IPS-18a (cell line): ENCODE measurements at regions not wholly inside any gene's neighbourhood (a gene's known extent, or its start where the extent isn't known, plus 50 kb on each side); places are given as distances from the start of the nearest gene placed in this dataset.
"Not testable (repeated sequence)": the region's sequence is repeated elsewhere in the genome, so short reads cannot be mapped to it uniquely, and the experiment has no call there.

ENCODE experiments used
- H3K27ac ChIP-seq: one replicate; pipeline ENCODE4 v1.5.1; 2013; ENCODE audit warnings: low read length
- H3K27me3 ChIP-seq: one replicate; pipeline ENCODE4 v1.6.1; 2013; ENCODE audit warnings: mild to moderate bottlenecking, low read length; ENCODE audit not compliant: control insufficient read depth, insufficient read depth
- H3K36me3 ChIP-seq: one replicate; pipeline ENCODE4 v1.6.1; 2013; ENCODE audit warnings: low read depth, low read length; ENCODE audit not compliant: control insufficient read depth
- H3K4me1 ChIP-seq: one replicate; pipeline ENCODE4 v1.6.1; 2013; ENCODE audit warnings: low read depth, low read length; ENCODE audit not compliant: control insufficient read depth
- H3K4me3 ChIP-seq: one replicate; pipeline ENCODE4 v1.5.1; 2013; ENCODE audit warnings: low read length
- H3K9ac ChIP-seq: one replicate; pipeline ENCODE4 v1.6.1; 2013; ENCODE audit warnings: mild to moderate bottlenecking, low read length, moderate library complexity
- H3K9me3 ChIP-seq: one replicate; pipeline ENCODE4 v1.6.1; 2013; ENCODE audit warnings: low read depth, low read length; ENCODE audit not compliant: control insufficient read depth

DNA sequence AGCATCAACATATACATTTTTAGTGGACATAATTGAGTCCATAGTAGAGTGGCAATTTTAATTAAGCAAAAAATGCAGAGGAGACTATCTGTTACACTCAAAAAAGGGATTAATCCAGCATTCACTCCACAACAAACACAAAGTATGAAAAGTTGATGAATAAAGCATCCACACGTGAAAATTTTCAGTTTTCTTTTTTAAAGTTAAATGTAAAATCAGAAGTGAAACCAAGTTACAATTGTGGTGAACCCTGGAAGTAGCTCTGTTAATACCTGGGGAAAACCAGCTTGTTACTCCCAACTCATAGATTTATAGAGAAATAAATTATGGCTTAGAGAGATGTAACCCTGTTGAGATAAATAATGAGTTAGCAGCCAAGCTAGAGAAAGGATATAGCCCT is 807.8 kb downstream of the TRIB2 start:
- no peaks in the 10 kb centered on the region for H3K27me3 ChIP-seq
- no peak overlapping the region for H3K27ac ChIP-seq
- H3K9me3 ChIP-seq = no peaks in the 10 kb centered on the region
- no peaks in the 10 kb centered on the region for H3K4me1 ChIP-seq
- H3K9ac ChIP-seq = no peak overlapping the region
- H3K4me3 ChIP-seq = no peak overlapping the region
- H3K36me3 ChIP-seq = no peaks in the 10 kb centered on the region

DNA sequence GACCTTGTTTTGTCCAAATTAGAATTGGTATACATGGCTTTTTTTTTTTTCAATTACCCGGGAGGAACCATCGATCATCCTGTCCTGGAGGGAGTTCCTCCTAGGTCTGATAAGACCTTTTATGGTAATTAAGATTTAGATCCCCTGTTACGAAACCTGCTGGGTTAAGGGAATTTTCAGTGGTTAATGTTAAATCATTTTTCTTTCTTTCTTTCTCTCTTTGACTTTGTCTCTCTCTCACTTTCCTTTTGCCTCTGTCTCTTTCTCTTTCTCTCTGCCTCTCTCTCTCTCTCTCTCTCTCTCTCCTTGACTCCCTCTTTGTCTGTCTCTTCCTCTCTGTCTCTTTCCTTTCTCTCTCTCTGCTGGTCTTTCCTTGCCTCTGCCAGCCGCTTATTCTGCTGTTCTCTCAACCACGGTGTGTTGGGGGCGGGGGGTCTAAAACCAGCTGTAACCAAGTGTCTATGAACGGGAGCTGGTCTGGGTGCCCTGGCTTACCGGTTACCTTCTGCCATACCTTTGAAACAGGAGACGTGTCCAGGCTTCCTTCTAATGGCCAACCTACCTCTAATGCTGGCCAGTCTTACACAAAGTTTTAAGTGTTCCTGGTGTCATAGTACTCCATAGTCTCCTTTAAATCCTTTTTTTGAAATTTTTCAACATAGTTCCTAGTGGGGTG is 815.1 kb downstream of the TRIB2 start:
- not testable (repeated sequence) for H3K9ac ChIP-seq, H3K9me3 ChIP-seq, H3K27me3 ChIP-seq, H3K4me3 ChIP-seq, H3K36me3 ChIP-seq, H3K27ac ChIP-seq, H3K4me1 ChIP-seq

DNA sequence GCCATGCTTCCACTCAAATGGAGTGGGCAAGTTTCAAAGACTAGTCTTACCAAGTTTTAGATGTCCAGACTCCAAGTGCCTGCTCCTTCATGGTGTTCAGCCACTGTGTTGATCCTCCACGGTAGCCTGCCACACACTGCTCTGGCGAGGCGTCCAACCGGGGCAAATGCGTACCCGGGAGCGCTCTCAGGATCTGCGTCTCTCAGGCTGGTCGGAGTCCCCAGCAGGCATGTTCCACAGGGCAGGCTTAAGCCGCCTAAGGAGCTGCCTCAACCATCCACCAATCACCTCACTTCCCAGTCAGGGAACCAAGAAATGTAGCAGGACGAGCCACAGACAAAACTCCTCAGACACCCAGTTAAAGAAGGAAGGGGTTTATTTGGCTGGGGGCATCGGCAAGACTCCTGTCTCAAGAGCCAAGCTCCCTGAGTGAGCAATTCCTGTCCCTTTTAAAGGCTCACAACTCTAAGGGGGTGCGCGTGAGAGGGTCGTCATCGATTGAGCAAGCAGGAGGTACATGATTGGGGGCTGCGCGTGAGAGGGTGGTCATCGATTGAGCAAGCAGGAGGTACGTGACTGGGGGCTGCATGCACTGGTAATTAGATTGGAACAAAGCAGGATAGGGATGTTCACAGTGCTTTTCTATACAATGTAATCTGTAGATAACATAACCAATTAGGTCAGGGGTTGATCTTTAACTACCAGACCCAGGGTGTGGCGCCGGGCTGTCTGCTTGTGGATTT is 816.2 kb downstream of the TRIB2 start:
- H3K36me3 ChIP-seq, H3K4me3 ChIP-seq, H3K27me3 ChIP-seq, H3K9ac ChIP-seq, H3K4me1 ChIP-seq, H3K9me3 ChIP-seq, H3K27ac ChIP-seq: not testable (repeated sequence)

DNA sequence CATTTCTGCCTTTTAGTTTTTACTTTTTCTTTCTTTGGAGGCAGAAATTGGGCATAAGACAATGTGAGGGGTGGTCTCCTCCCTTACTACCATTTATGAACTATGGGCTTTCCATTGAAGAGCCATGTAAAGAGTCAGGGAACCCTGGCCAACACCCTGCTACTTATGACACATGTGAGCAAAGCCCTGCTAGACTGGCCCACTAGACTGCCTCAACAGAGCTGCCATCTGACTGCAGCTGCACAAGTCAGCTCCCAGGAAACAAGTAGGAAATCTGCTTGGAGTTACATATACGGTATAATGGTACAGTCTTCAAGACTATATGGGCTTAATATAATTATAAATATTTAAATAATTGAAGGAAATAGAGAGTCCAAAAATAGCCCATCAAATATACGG is 816.8 kb downstream of the TRIB2 start:
- Histone ChIP-seq H3K4me1 (no peaks in the 10 kb centered on the region), H3K9me3 (no peaks in the 10 kb centered on the region), H3K9ac (no peak overlapping the region), H3K27ac (no peak overlapping the region), H3K36me3 (no peaks in the 10 kb centered on the region), H3K4me3 (no peak overlapping the region), H3K27me3 (no peaks in the 10 kb centered on the region)

DNA sequence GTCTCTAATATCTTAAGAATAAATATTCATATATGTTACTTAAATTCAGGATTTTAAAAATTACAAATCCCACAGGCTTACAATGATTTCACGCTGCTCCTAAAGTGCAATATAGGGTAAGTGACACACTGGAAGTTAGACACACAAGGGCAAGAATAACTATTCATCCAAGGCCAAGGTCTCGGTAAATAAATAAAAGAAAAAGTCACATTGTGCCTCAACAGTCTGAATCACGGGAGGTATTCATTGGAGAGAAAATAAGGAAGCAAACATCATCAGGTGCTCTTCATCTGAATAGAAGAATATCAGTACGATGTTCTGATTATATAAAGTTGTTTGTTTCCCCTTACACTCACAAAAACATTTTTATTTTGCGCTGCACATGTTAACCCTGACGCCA is 820.2 kb downstream of the TRIB2 start:
- Histone ChIP-seq H3K36me3 (no peaks in the 10 kb centered on the region), H3K9me3 (no peaks in the 10 kb centered on the region)

DNA sequence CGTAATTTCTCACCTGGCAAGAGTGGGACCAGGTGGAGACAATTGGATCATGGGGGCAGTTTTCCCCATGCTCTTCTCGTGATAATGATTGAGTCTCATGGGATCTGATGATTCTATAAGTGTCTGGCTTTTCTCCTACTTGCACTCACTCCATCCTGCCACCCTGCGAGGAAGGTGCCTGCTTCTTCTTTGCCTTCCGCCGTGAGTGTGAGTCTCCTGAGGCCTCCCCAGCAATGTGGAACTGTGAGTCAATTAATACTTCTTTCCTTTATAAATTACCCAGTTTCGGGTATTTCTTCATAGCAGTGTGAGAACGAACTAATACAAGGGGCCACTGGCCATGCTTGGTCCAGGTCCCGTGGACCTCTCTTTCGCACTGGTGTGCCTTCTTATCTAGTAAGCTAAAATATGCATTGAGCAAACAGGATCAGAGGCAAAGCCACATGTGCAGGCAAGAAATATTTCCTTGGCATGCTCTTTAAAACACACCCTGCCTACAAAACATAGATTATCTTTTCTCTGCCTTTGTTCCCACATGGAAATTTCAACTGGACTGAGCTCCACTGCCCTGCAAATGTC is 821.1 kb downstream of the TRIB2 start:
- H3K9ac ChIP-seq = no peak overlapping the region
- H3K4me1 ChIP-seq = no peaks in the 10 kb centered on the region
- H3K4me3 ChIP-seq = no peak overlapping the region
- H3K9me3 ChIP-seq = no peaks in the 10 kb centered on the region
- H3K36me3 ChIP-seq = no peaks in the 10 kb centered on the region
- no peak overlapping the region for H3K27ac ChIP-seq
- H3K27me3 ChIP-seq = no peaks in the 10 kb centered on the region

More for the DNA sequence above, 820.2 kb downstream of the TRIB2 start:
- no peak overlapping the region for H3K27ac ChIP-seq
- H3K27me3 ChIP-seq = no peaks in the 10 kb centered on the region
- no peak overlapping the region for H3K4me3 ChIP-seq
- no peak overlapping the region for H3K9ac ChIP-seq
- no peaks in the 10 kb centered on the region for H3K4me1 ChIP-seq

DNA sequence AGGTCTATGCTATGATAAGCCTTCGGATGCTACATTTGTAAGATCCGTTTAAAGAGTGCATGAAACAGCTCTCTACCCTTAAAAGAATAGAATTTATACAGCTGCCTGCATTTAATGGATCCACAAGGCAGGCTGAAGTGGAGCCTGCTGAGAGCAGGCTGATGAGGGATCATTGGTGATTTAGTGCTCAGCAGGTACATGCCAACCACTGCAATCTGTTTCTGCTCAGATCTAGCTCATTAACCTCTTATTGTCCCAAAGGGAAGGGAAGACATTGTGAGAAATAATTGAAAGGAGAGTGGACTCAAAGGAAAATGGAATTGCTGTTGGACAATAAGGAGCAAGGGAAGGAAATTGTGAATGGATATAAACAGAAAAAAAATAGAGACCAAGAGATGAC is 822.6 kb downstream of the TRIB2 start:
- no peaks in the 10 kb centered on the region for H3K27me3 ChIP-seq

DNA sequence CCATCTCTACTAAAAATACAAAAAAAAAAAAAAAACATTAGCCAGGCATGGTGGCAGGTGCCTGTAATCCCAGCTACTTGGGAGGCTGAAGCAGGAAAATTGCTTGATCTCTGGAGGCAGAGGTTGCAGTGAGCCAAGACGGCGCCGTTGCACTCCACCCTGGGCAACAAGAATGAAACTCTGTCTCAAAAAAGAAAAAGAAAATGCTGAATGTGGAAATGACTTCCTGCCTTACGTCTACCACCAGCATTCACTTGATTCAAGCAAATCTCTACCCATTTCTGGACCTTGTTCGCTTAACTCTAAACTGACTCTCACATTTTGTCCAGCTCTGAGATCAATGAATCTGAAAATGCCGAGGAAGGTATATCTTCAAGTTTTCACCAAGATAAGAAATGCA is 825.3 kb downstream of the TRIB2 start:
- no peaks in the 10 kb centered on the region for H3K9me3 ChIP-seq
- no peaks in the 10 kb centered on the region for H3K4me1 ChIP-seq
- H3K36me3 ChIP-seq = no peaks in the 10 kb centered on the region
- H3K27ac ChIP-seq = no peak overlapping the region
- no peak overlapping the region for H3K9ac ChIP-seq
- H3K4me3 ChIP-seq = no peak overlapping the region
- H3K27me3 ChIP-seq = no peaks in the 10 kb centered on the region

More for the DNA sequence above, 822.6 kb downstream of the TRIB2 start:
- Histone ChIP-seq H3K27ac (no peak overlapping the region), H3K4me3 (no peak overlapping the region), H3K9me3 (no peaks in the 10 kb centered on the region), H3K4me1 (no peaks in the 10 kb centered on the region), H3K9ac (no peak overlapping the region), H3K36me3 (no peaks in the 10 kb centered on the region)

DNA sequence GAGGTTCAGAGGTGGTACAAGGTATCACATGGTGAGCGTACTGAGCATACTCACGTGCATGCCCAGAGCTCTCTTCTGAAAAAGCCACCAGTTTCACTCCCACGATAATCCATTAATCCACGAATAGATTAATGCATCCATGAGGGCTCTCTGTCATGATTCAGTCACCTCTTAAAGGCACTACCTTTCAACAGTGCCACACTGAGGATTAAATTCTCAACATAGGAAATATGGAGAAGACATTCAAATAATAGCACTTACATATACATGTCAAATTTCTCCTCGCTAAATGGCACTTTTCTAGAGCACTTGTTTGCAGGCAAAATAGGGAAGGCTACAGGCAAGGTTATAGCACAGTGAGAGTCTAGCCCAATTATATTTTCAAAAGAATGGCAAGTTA is 825.9 kb downstream of the TRIB2 start:
- Histone ChIP-seq H3K4me3 (no peak overlapping the region), H3K4me1 (no peaks in the 10 kb centered on the region), H3K27ac (no peak overlapping the region), H3K9me3 (no peaks in the 10 kb centered on the region), H3K36me3 (no peaks in the 10 kb centered on the region), H3K27me3 (no peaks in the 10 kb centered on the region), H3K9ac (no peak overlapping the region)

DNA sequence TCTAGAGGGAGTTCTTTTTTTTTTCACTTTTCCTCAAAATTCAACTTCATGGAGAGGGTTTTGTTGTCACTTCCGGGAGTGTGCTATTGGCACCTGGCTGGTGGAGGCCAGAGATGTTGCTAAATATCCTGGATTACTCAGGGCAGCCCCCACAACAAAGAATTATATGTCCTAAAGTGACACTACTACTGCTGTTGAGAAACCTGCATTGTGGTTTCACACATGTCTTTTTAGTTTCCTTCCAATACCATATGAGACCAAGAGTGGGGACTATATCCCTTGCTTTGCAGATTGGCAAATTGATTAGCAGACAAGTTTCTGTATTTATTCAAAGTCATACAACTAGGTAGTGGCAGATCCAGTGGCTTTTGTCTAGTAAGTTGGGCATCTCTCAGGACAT is 826.8 kb downstream of the TRIB2 start:
- Histone ChIP-seq H3K27me3 (no peaks in the 10 kb centered on the region), H3K27ac (no peak overlapping the region), H3K4me3 (no peak overlapping the region), H3K9me3 (no peaks in the 10 kb centered on the region), H3K4me1 (no peaks in the 10 kb centered on the region), H3K36me3 (no peaks in the 10 kb centered on the region), H3K9ac (no peak overlapping the region)

DNA sequence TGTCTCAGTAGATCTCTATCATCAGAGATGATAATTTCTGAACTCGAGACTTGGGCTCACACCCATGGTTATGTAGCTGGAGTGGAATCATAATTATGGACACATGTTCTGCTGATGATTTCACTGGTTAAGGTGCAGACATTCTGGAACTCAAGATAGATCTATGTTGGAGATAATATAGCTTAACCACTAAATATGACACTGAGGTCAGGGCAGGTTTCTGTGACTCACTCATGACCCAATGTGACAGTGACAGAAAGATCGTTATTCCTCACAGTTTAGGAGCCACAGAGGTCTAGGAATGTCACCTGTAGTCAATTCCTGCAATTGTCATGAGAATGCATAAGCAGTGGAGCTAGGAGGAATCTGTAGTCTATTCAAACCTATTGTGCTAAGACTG is 828.6 kb downstream of the TRIB2 start:
- Histone ChIP-seq H3K4me3 (no peak overlapping the region), H3K27ac (no peak overlapping the region), H3K9ac (no peak overlapping the region), H3K36me3 (no peaks in the 10 kb centered on the region), H3K9me3 (no peaks in the 10 kb centered on the region), H3K27me3 (no peaks in the 10 kb centered on the region), H3K4me1 (no peaks in the 10 kb centered on the region)

DNA sequence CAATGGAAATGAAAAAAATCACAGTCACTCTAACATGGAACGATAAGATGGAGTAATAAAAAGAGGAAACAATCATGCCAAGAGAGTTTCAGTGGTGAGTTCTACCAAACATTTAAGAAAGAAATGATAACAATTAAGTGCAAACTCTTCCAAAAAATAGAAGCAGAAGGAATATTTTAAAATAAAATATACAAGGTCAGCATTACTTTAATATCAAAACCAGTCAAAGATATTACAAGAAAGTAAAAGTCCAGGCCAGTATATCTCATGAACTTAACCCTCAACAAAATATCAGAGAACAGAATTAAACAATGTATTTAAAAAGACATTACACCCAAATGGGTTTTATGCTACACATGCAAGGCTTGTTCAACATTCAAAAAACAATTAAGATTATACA is 829.4 kb downstream of the TRIB2 start:
- Histone ChIP-seq H3K9me3 (no peaks in the 10 kb centered on the region), H3K9ac (no peak overlapping the region), H3K4me3 (no peak overlapping the region), H3K27me3 (no peaks in the 10 kb centered on the region), H3K36me3 (no peaks in the 10 kb centered on the region), H3K4me1 (no peaks in the 10 kb centered on the region), H3K27ac (no peak overlapping the region)
